ENCODE measurements at regions not wholly inside any gene's neighbourhood (a gene's known extent, or its start where the extent isn't known, plus 50 kb on each side); places are given as distances from the start of the nearest gene placed in this dataset.

GRCh38 chr11:134882141-134882540 is 470.1 kb upstream of the B3GAT1 start:
- TF ChIP-seq, protein P1, sequence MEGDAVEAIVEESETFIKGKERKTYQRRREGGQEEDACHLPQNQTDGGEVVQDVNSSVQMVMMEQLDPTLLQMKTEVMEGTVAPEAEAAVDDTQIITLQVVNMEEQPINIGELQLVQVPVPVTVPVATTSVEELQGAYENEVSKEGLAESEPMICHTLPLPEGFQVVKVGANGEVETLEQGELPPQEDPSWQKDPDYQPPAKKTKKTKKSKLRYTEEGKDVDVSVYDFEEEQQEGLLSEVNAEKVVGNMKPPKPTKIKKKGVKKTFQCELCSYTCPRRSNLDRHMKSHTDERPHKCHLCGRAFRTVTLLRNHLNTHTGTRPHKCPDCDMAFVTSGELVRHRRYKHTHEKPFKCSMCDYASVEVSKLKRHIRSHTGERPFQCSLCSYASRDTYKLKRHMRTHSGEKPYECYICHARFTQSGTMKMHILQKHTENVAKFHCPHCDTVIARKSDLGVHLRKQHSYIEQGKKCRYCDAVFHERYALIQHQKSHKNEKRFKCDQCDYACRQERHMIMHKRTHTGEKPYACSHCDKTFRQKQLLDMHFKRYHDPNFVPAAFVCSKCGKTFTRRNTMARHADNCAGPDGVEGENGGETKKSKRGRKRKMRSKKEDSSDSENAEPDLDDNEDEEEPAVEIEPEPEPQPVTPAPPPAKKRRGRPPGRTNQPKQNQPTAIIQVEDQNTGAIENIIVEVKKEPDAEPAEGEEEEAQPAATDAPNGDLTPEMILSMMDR (IDR thresholded peaks at IDR 0.05; ENCODE audit: low read depth, low read length), result no peak
- TF ChIP-seq, protein P2, sequence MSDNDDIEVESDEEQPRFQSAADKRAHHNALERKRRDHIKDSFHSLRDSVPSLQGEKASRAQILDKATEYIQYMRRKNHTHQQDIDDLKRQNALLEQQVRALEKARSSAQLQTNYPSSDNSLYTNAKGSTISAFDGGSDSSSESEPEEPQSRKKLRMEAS (IDR thresholded peaks at IDR 0.05; ENCODE audit: low read depth, low read length), result no peak
- no peak for TF ChIP-seq POLR2A (IDR thresholded peaks at IDR 0.05; ENCODE audit: extremely low read depth, insufficient read length)

All from NB4 (cell line).